ENCODE measurements at regions not wholly inside any gene's neighbourhood (a gene's known extent, or its start where the extent isn't known, plus 50 kb on each side); places are given as distances from the start of the nearest gene placed in this dataset.

- DNase-seq (ENCODE audit: low read depth) = no peak
Observed at GRCh38 chr10:45197816-45198485, 117.5 kb downstream of the OR13A1 start.

- no peak for DNase-seq (ENCODE audit: low read depth)
Observed at GRCh38 chr10:45198486-45199204, 116.8 kb downstream of the OR13A1 start.

GRCh38 chr10:45199205-45199740 is 116.1 kb downstream of the OR13A1 start:
- DNase-seq (ENCODE audit: low read depth) = no peak

- no peak for DNase-seq (ENCODE audit: low read depth)
Observed at GRCh38 chr10:45201271-45201670, 114.1 kb downstream of the OR13A1 start.

- DNase-seq (ENCODE audit: low read depth) = no peak
Observed at GRCh38 chr10:45202242-45202641, 113.2 kb downstream of the OR13A1 start.

GRCh38 chr10:45204954-45205775 is 110.2 kb downstream of the OR13A1 start:
- DNase-seq (ENCODE audit: low read depth) = no peak

GRCh38 chr10:45209888-45210287 is 105.5 kb downstream of the OR13A1 start:
- DNase-seq (ENCODE audit: low read depth) = no peak

GRCh38 chr10:45211576-45211975 is 103.8 kb downstream of the OR13A1 start:
- no peak for DNase-seq (ENCODE audit: low read depth)

GRCh38 chr10:45219416-45219815 is 96.0 kb downstream of the OR13A1 start:
- no peak for DNase-seq (ENCODE audit: low read depth)

- no peak for DNase-seq (ENCODE audit: low read depth)
Observed at GRCh38 chr10:45220931-45221330, 94.5 kb downstream of the OR13A1 start.

- no peak for DNase-seq (ENCODE audit: low read depth)
Observed at GRCh38 chr10:45224219-45224841, 91.1 kb downstream of the OR13A1 start.

- no peak for DNase-seq (ENCODE audit: low read depth)
Observed at GRCh38 chr10:45227042-45227441, 88.4 kb downstream of the OR13A1 start.

- DNase-seq (ENCODE audit: low read depth) = no peak
Observed at GRCh38 chr10:45227456-45227855, 88.0 kb downstream of the OR13A1 start.

- no peak for DNase-seq (ENCODE audit: low read depth)
Observed at GRCh38 chr10:45229823-45230222, 85.6 kb downstream of the OR13A1 start.

- peak; percentile 71 for DNase-seq (ENCODE audit: low read depth)
Observed at GRCh38 chr10:45235260-45235769, 80.1 kb downstream of the OR13A1 start.

- no peak for DNase-seq (ENCODE audit: low read depth)
Observed at GRCh38 chr10:45235798-45236220, 79.6 kb downstream of the OR13A1 start.

GRCh38 chr10:45238896-45239295 is 76.5 kb downstream of the OR13A1 start:
- DNase-seq (ENCODE audit: low read depth) = no peak

- no peak for DNase-seq (ENCODE audit: low read depth)
Observed at GRCh38 chr10:45239642-45240041, 75.8 kb downstream of the OR13A1 start.

GRCh38 chr10:45241865-45242520 is 73.4 kb downstream of the OR13A1 start:
- DNase-seq (ENCODE audit: low read depth) = no peak

GRCh38 chr10:45243261-45243660 is 72.1 kb downstream of the OR13A1 start:
- DNase-seq (ENCODE audit: low read depth) = no peak

GRCh38 chr10:45246522-45246921 is 68.9 kb downstream of the OR13A1 start:
- DNase-seq (ENCODE audit: low read depth) = no peak

Data from renal cortical epithelial cell (primary cell).